Loucy (cell line): ENCODE measurements at regions not wholly inside any gene's neighbourhood (a gene's known extent, or its start where the extent isn't known, plus 50 kb on each side); places are given as distances from the start of the nearest gene placed in this dataset.

Experiments used
- EZH2phosphoT487 ChIP-seq: fragments of 200-600 bp; IDR thresholded peaks from 2 replicates; pipeline ENCODE4 v1.6.1; 2018; ENCODE audit warnings: antibody characterized with exemption, mild to moderate bottlenecking, moderate library complexity, borderline replicate concordance
- TF ChIP-seq, protein P1 (sequence below): fragments of 200-600 bp; sonication (generic); conservative IDR thresholded peaks from 2 replicates; pipeline ENCODE4 v1.5.1; 2014; ENCODE audit warnings: mild to moderate bottlenecking, antibody characterized with exemption, low read length

DNA sequence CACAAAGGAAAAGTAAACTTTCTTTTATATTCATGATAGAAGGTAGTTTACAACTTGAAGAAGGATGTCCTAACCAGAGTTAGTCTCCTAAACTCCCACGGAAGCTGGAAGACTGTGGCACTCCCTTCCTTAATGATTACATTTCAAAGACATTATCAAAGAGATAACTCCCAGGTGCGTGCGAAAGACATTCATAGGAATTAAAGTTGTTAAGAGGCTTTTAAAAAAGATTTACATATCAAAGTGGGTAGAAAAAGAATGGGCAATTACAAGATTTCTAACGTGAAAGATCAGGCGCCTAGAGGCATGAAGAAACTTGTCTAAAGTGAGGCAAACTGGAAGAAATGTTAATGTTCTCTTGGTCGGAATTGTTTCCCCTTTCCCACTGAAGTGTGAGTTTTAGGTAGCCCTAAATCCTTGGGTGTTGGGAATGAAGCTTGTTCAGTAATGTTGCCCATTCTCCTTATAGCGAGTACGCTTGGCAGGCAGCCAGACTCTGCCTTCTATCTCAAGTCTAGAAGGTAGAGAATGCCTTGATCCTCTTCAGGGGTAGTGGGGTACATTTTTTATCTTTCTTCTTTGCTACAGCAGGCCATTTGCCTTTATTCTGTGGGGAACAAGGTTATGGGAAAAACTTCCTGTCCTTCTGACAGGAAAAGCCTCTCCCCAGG lies 642.0 kb downstream of the SLC6A15 start:
- TF ChIP-seq, protein P1, sequence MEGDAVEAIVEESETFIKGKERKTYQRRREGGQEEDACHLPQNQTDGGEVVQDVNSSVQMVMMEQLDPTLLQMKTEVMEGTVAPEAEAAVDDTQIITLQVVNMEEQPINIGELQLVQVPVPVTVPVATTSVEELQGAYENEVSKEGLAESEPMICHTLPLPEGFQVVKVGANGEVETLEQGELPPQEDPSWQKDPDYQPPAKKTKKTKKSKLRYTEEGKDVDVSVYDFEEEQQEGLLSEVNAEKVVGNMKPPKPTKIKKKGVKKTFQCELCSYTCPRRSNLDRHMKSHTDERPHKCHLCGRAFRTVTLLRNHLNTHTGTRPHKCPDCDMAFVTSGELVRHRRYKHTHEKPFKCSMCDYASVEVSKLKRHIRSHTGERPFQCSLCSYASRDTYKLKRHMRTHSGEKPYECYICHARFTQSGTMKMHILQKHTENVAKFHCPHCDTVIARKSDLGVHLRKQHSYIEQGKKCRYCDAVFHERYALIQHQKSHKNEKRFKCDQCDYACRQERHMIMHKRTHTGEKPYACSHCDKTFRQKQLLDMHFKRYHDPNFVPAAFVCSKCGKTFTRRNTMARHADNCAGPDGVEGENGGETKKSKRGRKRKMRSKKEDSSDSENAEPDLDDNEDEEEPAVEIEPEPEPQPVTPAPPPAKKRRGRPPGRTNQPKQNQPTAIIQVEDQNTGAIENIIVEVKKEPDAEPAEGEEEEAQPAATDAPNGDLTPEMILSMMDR, result no peak
- TF ChIP-seq EZH2phosphoT487, result no peak
